HG02588 (cell line): ENCODE measurements at regions not wholly inside any gene's neighbourhood (a gene's known extent, or its start where the extent isn't known, plus 50 kb on each side); places are given as distances from the start of the nearest gene placed in this dataset.
"Not testable (repeated sequence)": the region's sequence is repeated elsewhere in the genome, so short reads cannot be mapped to it uniquely, and the experiment has no call there.

Source experiments
- ATAC-seq: cut with Tn5 transposase; IDR thresholded peaks from one replicate; pipeline ENCODE4 v1.9.1; 2021; ENCODE audit warnings: mild to moderate bottlenecking, moderate library complexity; ENCODE audit not compliant: unreplicated experiment

- no peak for ATAC-seq
Observed at GRCh38 chr5:101532430-101532829, 629.3 kb upstream of the ST8SIA4 start.

- no peak for ATAC-seq
Observed at GRCh38 chr5:101531026-101531425, 627.9 kb upstream of the ST8SIA4 start.

GRCh38 chr5:101529094-101529493, 626.0 kb upstream of the ST8SIA4 start:
- not testable (repeated sequence) for ATAC-seq

- ATAC-seq = no peak
Observed at GRCh38 chr5:101520417-101520816, 617.3 kb upstream of the ST8SIA4 start.

- ATAC-seq = no peak
Observed at GRCh38 chr5:101517795-101518194, 614.7 kb upstream of the ST8SIA4 start.

- no peak for ATAC-seq
Observed at GRCh38 chr5:101515721-101516120, 612.6 kb upstream of the ST8SIA4 start.

- ATAC-seq = no peak
Observed at GRCh38 chr5:101505891-101506570, 602.9 kb upstream of the ST8SIA4 start.

GRCh38 chr5:101482931-101483330, 579.8 kb upstream of the ST8SIA4 start:
- no peak for ATAC-seq

- no peak for ATAC-seq
Observed at GRCh38 chr5:101473483-101473882, 570.4 kb upstream of the ST8SIA4 start.

GRCh38 chr5:101461455-101461854, 558.4 kb upstream of the ST8SIA4 start:
- no peak for ATAC-seq

- ATAC-seq = no peak
Observed at GRCh38 chr5:101458587-101458986, 555.5 kb upstream of the ST8SIA4 start.

- ATAC-seq = no peak
Observed at GRCh38 chr5:101455851-101456250, 552.8 kb upstream of the ST8SIA4 start.

- ATAC-seq = no peak
Observed at GRCh38 chr5:101455048-101455447, 552.0 kb upstream of the ST8SIA4 start.

GRCh38 chr5:101442281-101442680, 539.2 kb upstream of the ST8SIA4 start:
- ATAC-seq = not testable (repeated sequence)

GRCh38 chr5:101440173-101440572, 537.1 kb upstream of the ST8SIA4 start:
- ATAC-seq = no peak

- ATAC-seq = no peak
Observed at GRCh38 chr5:101437351-101437750, 534.3 kb upstream of the ST8SIA4 start.

GRCh38 chr5:101435768-101436167, 532.7 kb upstream of the ST8SIA4 start:
- ATAC-seq = no peak

- no peak for ATAC-seq
Observed at GRCh38 chr5:101431201-101431600, 528.1 kb upstream of the ST8SIA4 start.

- ATAC-seq = no peak
Observed at GRCh38 chr5:101430551-101430950, 527.5 kb upstream of the ST8SIA4 start.

GRCh38 chr5:101429241-101429640, 526.2 kb upstream of the ST8SIA4 start:
- ATAC-seq = no peak

- ATAC-seq = no peak
Observed at GRCh38 chr5:101425339-101425859, 522.3 kb upstream of the ST8SIA4 start.

- no peak for ATAC-seq
Observed at GRCh38 chr5:101424530-101425175, 521.6 kb upstream of the ST8SIA4 start.
